Prostate gland (tissue), 2 donors: ENCODE measurements at regions not wholly inside any gene's neighbourhood (a gene's known extent, or its start where the extent isn't known, plus 50 kb on each side); places are given as distances from the start of the nearest gene placed in this dataset.

Experiments
- DNase-seq: peaks from one replicate; pipeline ENCODE4 v3.0.0-alpha.2; 2019; ENCODE audit warnings: low spot score
- H3K27ac ChIP-seq, 2 donors: fragments of 200-600 bp; sonication (generic); 2 replicates each; pipeline ENCODE4 v1.5.1; 2017 to 2019
- H3K27me3 ChIP-seq: fragments of 200-600 bp; sonication (generic); replicated peaks from 2 replicates; pipeline ENCODE4 v1.5.1; 2019; ENCODE audit not compliant: insufficient read depth
- H3K36me3 ChIP-seq, 2 donors: fragments of 200-600 bp; sonication (generic); 1 replicate in 1 of 2; 2 replicates in 1 of 2; pipeline versions ENCODE4 v1.5.1 to v1.8.1; 2017 to 2019
- H3K4me1 ChIP-seq: fragments of 200-600 bp; sonication (generic); replicated peaks from 2 replicates; pipeline ENCODE4 v1.5.1; 2019
- H3K4me3 ChIP-seq, 2 donors: fragments of 200-600 bp; sonication (generic); 2 replicates each; pipeline ENCODE4 v1.5.1; 2017 to 2019
- H3K9me3 ChIP-seq: fragments of 200-600 bp; sonication (generic); 2 replicates; pipeline ENCODE4 v1.5.1; 2017
- POLR2A ChIP-seq: fragments of 450-650 bp; IDR thresholded peaks from one replicate; pipeline ENCODE4 v1.6.1; 2016; ENCODE audit warnings: antibody characterized with exemption, mild to moderate bottlenecking
- POLR2AphosphoS5 ChIP-seq: sonication (generic); formaldehyde crosslinking; IDR thresholded peaks from one replicate; pipeline ENCODE4 v1.6.1; 2017; ENCODE audit warnings: antibody characterized with exemption
- WGBS: methylation state at CpG from one replicate; pipeline ENCODE4 v1.1.5; 2018; 5-methylcytosine and 5-hydroxymethylcytosine counted together
- intact Hi-C: fragments of 100-400 bp; cut with DNase I; formaldehyde crosslinking; loops from one replicate; pipeline ENCODE4 v1.14.2; 2022
- TF ChIP-seq, protein P1 (sequence below), 4 experiments: fragments of 200-600 bp in 2 of 4; fragments of 450-650 bp in 2 of 4; sonication (generic) in 2 of 4; IDR thresholded peaks; 1 replicate in 3 of 4; 2 replicates in 1 of 4; pipeline ENCODE4 v1.5.1; 2016 to 2019; ENCODE audit warnings: antibody characterized with exemption in 4 of 4, mild to moderate bottlenecking in 2 of 4, moderate library complexity in 2 of 4

DNA sequence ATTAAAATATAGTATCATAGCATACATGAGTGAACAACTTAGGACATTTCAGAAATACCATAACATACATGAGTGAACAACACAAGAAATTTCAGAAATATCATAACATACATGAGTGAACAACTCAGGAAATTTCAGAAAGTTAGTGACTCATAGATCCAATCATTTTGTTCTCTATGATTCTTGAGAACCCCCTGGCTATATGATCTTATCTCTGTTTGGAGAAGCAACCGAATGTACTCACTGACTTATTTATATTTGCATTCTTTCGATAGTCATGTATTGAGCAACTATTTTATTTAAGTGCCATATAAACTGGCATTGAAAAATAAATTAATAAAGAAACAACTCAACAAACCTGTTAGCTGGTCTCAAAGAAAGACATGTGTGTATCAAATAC lies 251.1 kb downstream of the EFNB2 start:
- Histone ChIP-seq H3K36me3 (no peaks in the 10 kb centered on the region), H3K27me3 (no peaks in the 10 kb centered on the region), H3K27ac (no peak overlapping the region), H3K4me3 (no peak overlapping the region), H3K9me3 (no peaks in the 10 kb centered on the region), H3K4me1 (no peaks in the 10 kb centered on the region)
- DNase-seq, result no peak
- intact Hi-C loops, result no loop called here
- TF ChIP-seq, protein P1, sequence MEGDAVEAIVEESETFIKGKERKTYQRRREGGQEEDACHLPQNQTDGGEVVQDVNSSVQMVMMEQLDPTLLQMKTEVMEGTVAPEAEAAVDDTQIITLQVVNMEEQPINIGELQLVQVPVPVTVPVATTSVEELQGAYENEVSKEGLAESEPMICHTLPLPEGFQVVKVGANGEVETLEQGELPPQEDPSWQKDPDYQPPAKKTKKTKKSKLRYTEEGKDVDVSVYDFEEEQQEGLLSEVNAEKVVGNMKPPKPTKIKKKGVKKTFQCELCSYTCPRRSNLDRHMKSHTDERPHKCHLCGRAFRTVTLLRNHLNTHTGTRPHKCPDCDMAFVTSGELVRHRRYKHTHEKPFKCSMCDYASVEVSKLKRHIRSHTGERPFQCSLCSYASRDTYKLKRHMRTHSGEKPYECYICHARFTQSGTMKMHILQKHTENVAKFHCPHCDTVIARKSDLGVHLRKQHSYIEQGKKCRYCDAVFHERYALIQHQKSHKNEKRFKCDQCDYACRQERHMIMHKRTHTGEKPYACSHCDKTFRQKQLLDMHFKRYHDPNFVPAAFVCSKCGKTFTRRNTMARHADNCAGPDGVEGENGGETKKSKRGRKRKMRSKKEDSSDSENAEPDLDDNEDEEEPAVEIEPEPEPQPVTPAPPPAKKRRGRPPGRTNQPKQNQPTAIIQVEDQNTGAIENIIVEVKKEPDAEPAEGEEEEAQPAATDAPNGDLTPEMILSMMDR (IDR thresholded peaks at IDR 0.05), result no peak
- TF ChIP-seq POLR2AphosphoS5 (no peak), POLR2A (no peak)
- WGBS, result 65% methylated on average over 2 of the region's 2 CpGs

- Histone ChIP-seq H3K4me3 (no peak overlapping the region), H3K36me3 (no peaks in the 10 kb centered on the region), H3K27ac (no peak overlapping the region), H3K9me3 (no peaks in the 10 kb centered on the region), H3K27me3 (no peaks in the 10 kb centered on the region), H3K4me1 (no peaks in the 10 kb centered on the region)
- TF ChIP-seq POLR2AphosphoS5, result no peak
- TF ChIP-seq, protein P1 (IDR thresholded peaks at IDR 0.05), result no peak
- TF ChIP-seq POLR2A, result no peak
- WGBS, result 88% methylated on average over 9 of the region's 9 CpGs
- intact Hi-C loops, result no loop called here
- DNase-seq, result no peak
These were observed 254.0 kb downstream of the EFNB2 start for GRCh38 chr13:106281426-106281825.

GRCh38 chr13:106277484-106278154 lies 257.8 kb downstream of the EFNB2 start:
- Histone ChIP-seq H3K36me3 (no peaks in the 10 kb centered on the region), H3K9me3 (no peaks in the 10 kb centered on the region), H3K4me1 (no peaks in the 10 kb centered on the region), H3K27me3 (no peaks in the 10 kb centered on the region), H3K27ac (no peak overlapping the region), H3K4me3 (no peak overlapping the region)
- no peak for TF ChIP-seq POLR2AphosphoS5
- TF ChIP-seq POLR2A, result no peak
- TF ChIP-seq, protein P1 (IDR thresholded peaks at IDR 0.05), result no peak
- no peak for DNase-seq
- intact Hi-C loops, result no loop called here
- 78% methylated on average over 10 of the region's 10 CpGs for WGBS

DNA sequence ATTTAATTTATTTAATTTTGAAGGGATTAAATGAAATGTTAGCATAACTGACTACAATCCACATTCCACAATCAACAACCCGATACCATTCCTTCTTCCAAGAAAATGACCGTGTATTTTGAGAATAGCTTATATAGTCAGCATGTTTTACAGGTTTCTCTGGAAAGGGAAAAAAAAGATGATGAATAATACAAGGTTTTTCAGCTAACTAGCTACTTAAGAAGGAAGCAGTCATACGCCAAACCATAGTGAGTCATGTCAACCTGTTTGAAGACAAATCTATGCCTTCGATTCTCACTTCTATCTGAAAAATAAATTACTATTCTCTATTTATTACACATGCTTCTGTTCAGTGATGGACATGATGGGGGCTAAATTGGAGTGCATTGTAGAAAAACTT lies 258.6 kb downstream of the EFNB2 start:
- DNase-seq, result no peak
- 84% methylated on average over 4 of the region's 4 CpGs for WGBS
- no peaks in the 10 kb centered on the region for H3K27me3 ChIP-seq
- H3K4me3 ChIP-seq, result no peak overlapping the region
- H3K36me3 ChIP-seq, result no peaks in the 10 kb centered on the region
- intact Hi-C loops, result no loop called here
- H3K27ac ChIP-seq, result no peak overlapping the region
- no peaks in the 10 kb centered on the region for H3K9me3 ChIP-seq
- TF ChIP-seq, protein P1 (IDR thresholded peaks at IDR 0.05), result no peak
- TF ChIP-seq POLR2A, result no peak
- TF ChIP-seq POLR2AphosphoS5, result no peak
- H3K4me1 ChIP-seq, result no peaks in the 10 kb centered on the region

GRCh38 chr13:106275446-106276032 lies 259.9 kb downstream of the EFNB2 start:
- Histone ChIP-seq H3K27ac (no peak overlapping the region), H3K27me3 (no peaks in the 10 kb centered on the region), H3K36me3 (no peaks in the 10 kb centered on the region), H3K4me1 (no peaks in the 10 kb centered on the region), H3K4me3 (no peak overlapping the region), H3K9me3 (no peaks in the 10 kb centered on the region)
- DNase-seq, result no peak
- intact Hi-C loops, result no loop called here
- TF ChIP-seq POLR2A (no peak), POLR2AphosphoS5 (no peak)
- TF ChIP-seq, protein P1 (IDR thresholded peaks at IDR 0.05), result no peak
- WGBS, result 87% methylated on average over 4 of the region's 4 CpGs
